CD14-positive monocyte (primary cell): ENCODE measurements at regions not wholly inside any gene's neighbourhood (a gene's known extent, or its start where the extent isn't known, plus 50 kb on each side); places are given as distances from the start of the nearest gene placed in this dataset.

ENCODE experiments used
- DNase-seq, 3 donors: peaks; one replicate each; pipeline ENCODE4 v3.0.0-alpha.2; 2011 to 2022
- H2AFZ ChIP-seq: 2 replicates; pipeline ENCODE4 v1.6.0; 2012; ENCODE audit warnings: mild to moderate bottlenecking, low read depth, low read length, inconsistent platforms; ENCODE audit not compliant: insufficient read depth, poor library complexity, severe bottlenecking
- H3K27ac ChIP-seq, 2 donors: 1 replicate in 1 of 2; 2 replicates in 1 of 2; pipeline ENCODE4 v1.5.1; 2012 to 2013; ENCODE audit warnings: low read length in 2 of 2, control low read depth in 1 of 2, inconsistent platforms in 1 of 2, low read depth in 1 of 2, mild to moderate bottlenecking in 1 of 2
- H3K27me3 ChIP-seq, 2 donors: one replicate each; pipeline versions ENCODE4 v1.6.0 to v1.6.1; 2011 to 2013; ENCODE audit warnings: low read length in 2 of 2; ENCODE audit not compliant: control insufficient read depth in 2 of 2, insufficient read depth in 2 of 2
- H3K36me3 ChIP-seq, 2 donors: replicated peaks in 1 of 2; 1 replicate in 1 of 2; 2 replicates in 1 of 2; pipeline versions ENCODE4 v1.5.1 to v1.6.1; 2012 to 2013; ENCODE audit warnings: low read length in 2 of 2, control low read depth in 1 of 2, inconsistent platforms in 1 of 2, mild to moderate bottlenecking in 1 of 2; ENCODE audit not compliant: insufficient read depth in 2 of 2, control insufficient read depth in 1 of 2
- H3K4me1 ChIP-seq, 2 donors: 1 replicate in 1 of 2; 2 replicates in 1 of 2; pipeline versions ENCODE4 v1.5.1 to v1.6.1; 2012 to 2013; ENCODE audit warnings: low read length in 2 of 2, control low read depth in 1 of 2, inconsistent platforms in 1 of 2, mild to moderate bottlenecking in 1 of 2, moderate library complexity in 1 of 2; ENCODE audit not compliant: insufficient read depth in 2 of 2, control insufficient read depth in 1 of 2
- H3K4me2 ChIP-seq: replicated peaks from 2 replicates; pipeline ENCODE3; 2012; ENCODE audit warnings: low read length, moderate library complexity, mild to moderate bottlenecking; ENCODE audit not compliant: poor library complexity, severe bottlenecking; ENCODE audit errors: extremely low read depth
- H3K4me3 ChIP-seq, 3 experiments: fragments of 200-600 bp in 1 of 3; sonication (generic) in 1 of 3; replicated peaks in 1 of 3; 1 replicate in 2 of 3; 2 replicates in 1 of 3; pipeline ENCODE4 v1.5.1; 2011 to 2013; ENCODE audit warnings: low read length in 3 of 3, mild to moderate bottlenecking in 3 of 3, control low read depth in 2 of 3, low read depth in 2 of 3, inconsistent platforms in 1 of 3, moderate library complexity in 1 of 3
- H3K79me2 ChIP-seq: 2 replicates; pipeline ENCODE4 v1.6.0; 2012; ENCODE audit warnings: mild to moderate bottlenecking, control low read depth, inconsistent platforms, low read length, moderate library complexity; ENCODE audit not compliant: insufficient read depth
- H3K9ac ChIP-seq: 2 replicates; pipeline ENCODE4 v1.6.0; 2017; ENCODE audit warnings: low read length, mild to moderate bottlenecking; ENCODE audit not compliant: insufficient read depth, poor library complexity, severe bottlenecking
- H3K9me3 ChIP-seq, 2 donors: replicated peaks in 1 of 2; 1 replicate in 1 of 2; 2 replicates in 1 of 2; pipeline versions ENCODE4 v1.5.1 to v1.6.1; 2012 to 2013; ENCODE audit warnings: low read length in 2 of 2, control low read depth in 1 of 2; ENCODE audit not compliant: control insufficient read depth in 1 of 2, insufficient read depth in 1 of 2
- H4K20me1 ChIP-seq: 2 replicates; pipeline ENCODE4 v1.6.0; 2012; ENCODE audit warnings: mild to moderate bottlenecking, low read length, control low read depth, moderate library complexity; ENCODE audit not compliant: insufficient read depth
- H3K27ac Mint-ChIP-seq, 7 donors: one replicate each; pipeline ENCODE4 v1.8.0; 2020; ENCODE audit warnings: mild to moderate bottlenecking in 7 of 7, mixed read lengths in 7 of 7, moderate library complexity in 6 of 7, inconsistent platforms in 2 of 7
- H3K27me3 Mint-ChIP-seq, 3 donors: one replicate each; pipeline ENCODE4 v1.8.0; 2021 to 2022; ENCODE audit warnings: low read depth in 3 of 3, mild to moderate bottlenecking in 3 of 3, mixed read lengths in 3 of 3, moderate library complexity in 3 of 3, inconsistent platforms in 1 of 3
- H3K36me3 Mint-ChIP-seq, 2 donors: one replicate each; pipeline ENCODE4 v1.8.0; 2020; ENCODE audit warnings: mixed read lengths in 2 of 2, inconsistent platforms in 1 of 2, mild to moderate bottlenecking in 1 of 2
- H3K4me1 Mint-ChIP-seq: one replicate; pipeline ENCODE4 v1.8.0; 2020; ENCODE audit warnings: mild to moderate bottlenecking, mixed read lengths
- H3K4me3 Mint-ChIP-seq, 2 donors: one replicate each; pipeline ENCODE4 v1.8.0; 2020; ENCODE audit warnings: mild to moderate bottlenecking in 2 of 2, mixed read lengths in 2 of 2, moderate library complexity in 1 of 2
- H3K9me3 Mint-ChIP-seq, 7 donors: one replicate each; pipeline ENCODE4 v1.8.0; 2020 to 2022; ENCODE audit warnings: mixed read lengths in 7 of 7, mild to moderate bottlenecking in 6 of 7, moderate library complexity in 6 of 7, inconsistent platforms in 2 of 7
- WGBS: methylation state at CpG from one replicate; pipeline ENCODE4 v1.1.5; 2013; ENCODE audit warnings: missing lambda C conversion rate; ENCODE audit not compliant: insufficient coverage; 5-methylcytosine and 5-hydroxymethylcytosine counted together
- intact Hi-C, 2 donors: fragments of 100-400 bp; cut with micrococcal nuclease; formaldehyde crosslinking; loops; one replicate each; pipeline versions ENCODE4 v1.15.0 to v1.15.1; 2023
- TF ChIP-seq, protein P1 (sequence below): fragments of 200-600 bp; IDR thresholded peaks from one replicate; pipeline ENCODE4 v1.8.0; 2022; ENCODE audit warnings: antibody characterized with exemption, mild to moderate bottlenecking

DNA sequence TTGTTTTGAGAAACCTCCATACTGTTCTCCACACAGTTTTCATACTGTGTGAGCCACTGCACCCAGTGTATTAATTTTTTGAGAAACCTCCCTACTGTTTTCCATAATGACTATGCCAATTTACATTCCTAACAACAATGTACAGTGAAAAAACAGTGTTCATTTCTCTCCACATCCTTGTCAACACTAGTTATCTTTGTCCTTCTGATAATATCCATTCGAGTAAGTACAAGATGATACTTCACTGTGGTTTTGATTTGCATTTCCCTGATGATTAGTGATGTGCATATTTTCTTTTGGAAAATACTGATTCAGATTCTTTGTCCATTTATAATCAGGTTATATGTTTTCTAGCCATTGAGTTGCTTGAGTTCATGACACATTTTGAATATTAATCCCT, 462.0 kb downstream of the CDH11 start:
- no peaks in the 10 kb centered on the region for H3K27me3 Mint-ChIP-seq
- TF ChIP-seq, protein P1, sequence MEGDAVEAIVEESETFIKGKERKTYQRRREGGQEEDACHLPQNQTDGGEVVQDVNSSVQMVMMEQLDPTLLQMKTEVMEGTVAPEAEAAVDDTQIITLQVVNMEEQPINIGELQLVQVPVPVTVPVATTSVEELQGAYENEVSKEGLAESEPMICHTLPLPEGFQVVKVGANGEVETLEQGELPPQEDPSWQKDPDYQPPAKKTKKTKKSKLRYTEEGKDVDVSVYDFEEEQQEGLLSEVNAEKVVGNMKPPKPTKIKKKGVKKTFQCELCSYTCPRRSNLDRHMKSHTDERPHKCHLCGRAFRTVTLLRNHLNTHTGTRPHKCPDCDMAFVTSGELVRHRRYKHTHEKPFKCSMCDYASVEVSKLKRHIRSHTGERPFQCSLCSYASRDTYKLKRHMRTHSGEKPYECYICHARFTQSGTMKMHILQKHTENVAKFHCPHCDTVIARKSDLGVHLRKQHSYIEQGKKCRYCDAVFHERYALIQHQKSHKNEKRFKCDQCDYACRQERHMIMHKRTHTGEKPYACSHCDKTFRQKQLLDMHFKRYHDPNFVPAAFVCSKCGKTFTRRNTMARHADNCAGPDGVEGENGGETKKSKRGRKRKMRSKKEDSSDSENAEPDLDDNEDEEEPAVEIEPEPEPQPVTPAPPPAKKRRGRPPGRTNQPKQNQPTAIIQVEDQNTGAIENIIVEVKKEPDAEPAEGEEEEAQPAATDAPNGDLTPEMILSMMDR, result no peak
- no peak for DNase-seq
- Histone ChIP-seq H3K79me2 (no peaks in the 10 kb centered on the region), H3K27me3 (no peaks in the 10 kb centered on the region), H3K4me2 (no peak overlapping the region), H4K20me1 (no peaks in the 10 kb centered on the region), H3K9me3 (peaks cover 0 to 7% of the 10 kb centered on the region in 2 donors), H3K4me3 (no peak overlapping the region), H3K4me1 (no peaks in the 10 kb centered on the region), H2AFZ (no peak overlapping the region), H3K9ac (no peak overlapping the region), H3K36me3 (no peaks in the 10 kb centered on the region), H3K27ac (no peak overlapping the region)
- intact Hi-C loops, result no loop called here
- peaks cover 0 to 4% (median 2%) of the 10 kb centered on the region in 7 donors for H3K9me3 Mint-ChIP-seq
- WGBS, result no CpG with 5 or more reads among the region's 1 CpG
- no peaks in the 10 kb centered on the region for H3K4me1 Mint-ChIP-seq
- no peak overlapping the region for H3K27ac Mint-ChIP-seq
- H3K36me3 Mint-ChIP-seq, result no peaks in the 10 kb centered on the region
- H3K4me3 Mint-ChIP-seq, result no peak overlapping the region

DNA sequence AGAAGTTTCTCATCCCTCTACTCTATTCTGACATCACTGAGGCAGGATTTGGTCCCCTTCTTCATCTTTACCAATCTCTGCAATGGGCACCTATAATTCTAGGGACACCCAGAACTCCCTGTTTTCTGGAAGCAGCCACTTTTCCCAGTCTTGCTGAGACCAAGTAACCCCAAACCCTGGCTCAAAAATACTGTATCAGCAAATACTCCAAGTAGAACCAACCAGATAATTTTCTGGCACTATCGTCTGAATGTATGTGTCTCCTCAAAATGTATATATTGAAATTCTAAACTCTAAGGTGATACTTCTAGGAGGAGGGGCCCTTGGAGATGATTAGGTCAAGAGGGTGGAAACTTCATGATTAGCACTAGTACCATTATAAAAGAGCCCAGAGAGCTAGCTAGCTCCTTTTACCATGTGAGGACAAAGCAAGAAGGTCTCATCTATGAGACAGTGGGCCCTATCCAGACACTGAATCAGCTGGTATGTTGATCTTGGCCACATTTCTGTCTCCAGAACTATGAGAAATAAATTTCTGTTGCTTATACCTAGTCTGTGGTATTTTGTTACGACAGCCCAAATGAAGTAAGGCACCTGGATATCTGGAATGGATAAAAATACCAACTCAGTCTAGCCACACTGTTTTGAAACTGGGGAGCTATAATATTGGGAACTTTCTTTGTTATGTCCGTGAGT, 464.4 kb downstream of the CDH11 start:
- Mint-ChIP-seq H3K36me3 (no peaks in the 10 kb centered on the region), H3K9me3 (peaks cover 0 to 4% (median 2%) of the 10 kb centered on the region in 7 donors), H3K4me1 (no peaks in the 10 kb centered on the region), H3K27ac (no peak overlapping the region), H3K27me3 (no peaks in the 10 kb centered on the region), H3K4me3 (no peak overlapping the region)
- DNase-seq, result no peak
- Histone ChIP-seq H3K79me2 (no peaks in the 10 kb centered on the region), H2AFZ (no peak overlapping the region), H3K36me3 (no peaks in the 10 kb centered on the region), H3K9ac (no peak overlapping the region), H3K9me3 (no peaks in the 10 kb centered on the region), H3K4me3 (no peak overlapping the region), H3K27me3 (no peaks in the 10 kb centered on the region), H3K27ac (no peak overlapping the region), H3K4me2 (no peak overlapping the region), H4K20me1 (no peaks in the 10 kb centered on the region), H3K4me1 (no peaks in the 10 kb centered on the region)
- TF ChIP-seq, protein P1, result no peak
- intact Hi-C loops, result no loop called here
- WGBS, result no CpG with 5 or more reads among the region's 3 CpGs
